ENCODE measurements at regions not wholly inside any gene's neighbourhood (a gene's known extent, or its start where the extent isn't known, plus 50 kb on each side); places are given as distances from the start of the nearest gene placed in this dataset.

GRCh38 chr3:186487819-186488218, 56.4 kb downstream of the CRYGS start:
- FAIRE-seq, result no peak

- no peak for FAIRE-seq
These were observed 57.1 kb downstream of the CRYGS start for GRCh38 chr3:186487037-186487436.

GRCh38 chr3:186483611-186484340, 60.4 kb downstream of the CRYGS start:
- no peak for FAIRE-seq

GRCh38 chr3:186481526-186481925, 62.7 kb downstream of the CRYGS start:
- no peak for FAIRE-seq

- FAIRE-seq, result no peak
These were observed 66.3 kb downstream of the CRYGS start for GRCh38 chr3:186477876-186478275.

GRCh38 chr3:186477033-186477432, 67.1 kb downstream of the CRYGS start:
- no peak for FAIRE-seq

GRCh38 chr3:186476541-186476940, 67.6 kb downstream of the CRYGS start:
- no peak for FAIRE-seq

- no peak for FAIRE-seq
These were observed 68.1 kb downstream of the CRYGS start for GRCh38 chr3:186476044-186476468.

- no peak for FAIRE-seq
These were observed 71.0 kb downstream of the CRYGS start for GRCh38 chr3:186473166-186473565.

GRCh38 chr3:186472456-186473008, 71.6 kb downstream of the CRYGS start:
- no peak for FAIRE-seq

- no peak for FAIRE-seq
These were observed 72.4 kb downstream of the CRYGS start for GRCh38 chr3:186471771-186472170.

- FAIRE-seq, result no peak
These were observed 74.7 kb downstream of the CRYGS start for GRCh38 chr3:186469525-186469924.

- no peak for FAIRE-seq
These were observed 76.2 kb downstream of the CRYGS start for GRCh38 chr3:186467969-186468368.

GRCh38 chr3:186466391-186466974, 77.7 kb downstream of the CRYGS start:
- FAIRE-seq, result no peak

- no peak for FAIRE-seq
These were observed 78.7 kb downstream of the CRYGS start for GRCh38 chr3:186465508-186465907.

- FAIRE-seq, result no peak
These were observed 79.6 kb downstream of the CRYGS start for GRCh38 chr3:186464424-186465093.

GRCh38 chr3:186461141-186461540, 83.0 kb downstream of the CRYGS start:
- FAIRE-seq, result no peak

GRCh38 chr3:186459108-186459467, 85.1 kb downstream of the CRYGS start:
- no peak for FAIRE-seq

- FAIRE-seq, result no peak
These were observed 85.7 kb downstream of the CRYGS start for GRCh38 chr3:186458306-186459107.

GRCh38 chr3:186457236-186457635, 86.9 kb downstream of the CRYGS start:
- FAIRE-seq, result no peak

- no peak for FAIRE-seq
These were observed 87.4 kb downstream of the CRYGS start for GRCh38 chr3:186456731-186457191.

- FAIRE-seq, result no peak
These were observed 89.1 kb downstream of the CRYGS start for GRCh38 chr3:186454881-186455703.
